HepG2 (cell line): ENCODE measurements at regions not wholly inside any gene's neighbourhood (a gene's known extent, or its start where the extent isn't known, plus 50 kb on each side); places are given as distances from the start of the nearest gene placed in this dataset.

Experiments used
- ATAC-seq: fragments of 200-7000 bp; cut with Tn5 transposase; 3 replicates; pipeline ENCODE4 v1.9.1; 2020; ENCODE audit warnings: mild to moderate bottlenecking, moderate library complexity
- BruUV-seq: library from RNA; stranded (reverse); fragments of 400-500 nt; replicated peaks from 2 replicates; lab custom pipeline; 2021; lab: Mats Ljungman, UMichigan
- CTCF ChIA-PET: fragments of 300-600 bp; formaldehyde crosslinking; extraction: SDS; loops from one replicate; lab custom pipeline; 2021; ENCODE audit warnings: low total read pairs, inconsistent platforms, low intra/inter-chr PET ratio; lab: Yijun Ruan, JAX
- POLR2A ChIA-PET: fragments of 350-600 bp; sonication (Branson Sonifier 250); formaldehyde crosslinking; loops from one replicate; lab custom pipeline; 2020; ENCODE audit warnings: antibody characterized with exemption, inconsistent platforms; lab: Yijun Ruan, JAX
- DNase-seq: peaks from one replicate; pipeline ENCODE4 v3.0.0-alpha.2; 2015; ENCODE audit warnings: low spot score
- FAIRE-seq: peaks from 3 replicates; lab custom pipeline; 2011; peaks lifted over from hg19 to GRCh38; lab: Jason Lieb, UNC
- H2AFZ ChIP-seq: one replicate; pipeline ENCODE4 v1.6.1; 2011; ENCODE audit warnings: low read length, inconsistent platforms
- H3K27ac ChIP-seq: fragments of 300-600 bp; 3 replicates; pipeline ENCODE4 v1.8.0; 2011; ENCODE audit warnings: mixed run types, mild to moderate bottlenecking, mixed read lengths, low read length, inconsistent platforms; ENCODE audit not compliant: insufficient read depth; ENCODE audit errors: extremely low read length
- H3K27me3 ChIP-seq, 2 experiments: fragments of 200-600 bp in 1 of 2; 2 replicates in 1 of 2; 3 replicates in 1 of 2; pipeline versions ENCODE4 v1.6.0 to v1.8.0; 2011; ENCODE audit warnings: low read length in 2 of 2, mild to moderate bottlenecking in 2 of 2, moderate library complexity in 2 of 2, inconsistent platforms in 1 of 2; ENCODE audit not compliant: insufficient read depth in 2 of 2, control insufficient read depth in 1 of 2
- H3K36me3 ChIP-seq, 2 experiments: fragments of 200-600 bp in 1 of 2; replicated peaks in 1 of 2; 2 replicates in 1 of 2; 3 replicates in 1 of 2; pipeline versions ENCODE4 v1.5.1 to v1.8.0; 2011; ENCODE audit warnings: low read length in 2 of 2, inconsistent platforms in 1 of 2; ENCODE audit not compliant: insufficient read depth in 2 of 2, control insufficient read depth in 1 of 2
- H3K4me1 ChIP-seq: 2 replicates; pipeline ENCODE4 v1.5.1; 2012; ENCODE audit warnings: low read length, inconsistent platforms; ENCODE audit not compliant: insufficient read depth
- H3K4me2 ChIP-seq: 2 replicates; pipeline ENCODE4 v1.6.0; 2011; ENCODE audit warnings: low read depth, low read length, inconsistent platforms
- H3K4me3 ChIP-seq, 3 experiments: fragments of 200-600 bp in 1 of 3; sonication (generic), shearing (Covaris generic) in 1 of 3; replicated peaks in 1 of 3; 2 replicates each; pipeline ENCODE4 v1.5.1; 2011 to 2016; ENCODE audit warnings: low read length in 3 of 3, inconsistent platforms in 2 of 3, low read depth in 2 of 3, mild to moderate bottlenecking in 2 of 3, control low read depth in 1 of 3, mixed read lengths in 1 of 3; ENCODE audit not compliant: insufficient read depth in 1 of 3
- H3K79me2 ChIP-seq: one replicate; pipeline ENCODE4 v1.6.1; 2011; ENCODE audit warnings: low read length, inconsistent platforms; ENCODE audit not compliant: insufficient read depth
- H3K9ac ChIP-seq: 2 replicates; pipeline ENCODE4 v1.6.0; 2011; ENCODE audit warnings: mild to moderate bottlenecking, low read depth, low read length, inconsistent platforms; ENCODE audit not compliant: insufficient read depth
- H3K9me3 ChIP-seq: 2 replicates; pipeline ENCODE4 v1.5.1; 2012; ENCODE audit warnings: mild to moderate bottlenecking, low read length
- H4K20me1 ChIP-seq: 2 replicates; pipeline ENCODE4 v1.6.0; 2011; ENCODE audit warnings: inconsistent platforms, mild to moderate bottlenecking, low read length, moderate library complexity; ENCODE audit not compliant: insufficient read depth
- ARNTL ChIP-seq: sonication (generic); formaldehyde crosslinking; IDR thresholded peaks from 2 replicates; pipeline ENCODE4 v1.4.0; 2020; ENCODE audit warnings: mild to moderate bottlenecking, missing genetic modification reagents
- CHCHD3 ChIP-seq: sonication (generic); formaldehyde crosslinking; IDR thresholded peaks from 2 replicates; pipeline ENCODE4 v1.8.0; 2022; ENCODE audit warnings: mild to moderate bottlenecking, missing genetic modification reagents, moderate library complexity
- ETV6 ChIP-seq: sonication (generic); formaldehyde crosslinking; conservative IDR thresholded peaks from 2 replicates; pipeline ENCODE4 v1.4.0; 2020; ENCODE audit warnings: missing genetic modification reagents
- HHEX ChIP-seq: IDR thresholded peaks from 2 replicates; pipeline ENCODE4 v1.6.1; 2016; ENCODE audit warnings: control low read depth
- HMGXB4 ChIP-seq, 2 experiments: sonication (generic) in 1 of 2; formaldehyde crosslinking in 1 of 2; IDR thresholded peaks; 2 replicates each; pipeline versions ENCODE4 v1.4.0 to v1.6.1; 2018 to 2020; ENCODE audit warnings: missing genetic modification reagents in 2 of 2, borderline replicate concordance in 1 of 2, low read depth in 1 of 2, mild to moderate bottlenecking in 1 of 2, missing biosample characterization in 1 of 2
- KLF9 ChIP-seq: IDR thresholded peaks from 2 replicates; pipeline ENCODE4 v1.6.1; 2016; ENCODE audit warnings: low read depth
- LBX2 ChIP-seq: sonication (generic); formaldehyde crosslinking; IDR thresholded peaks from 2 replicates; pipeline ENCODE4 v1.5.0; 2020; ENCODE audit warnings: missing genetic modification reagents, mild to moderate bottlenecking, borderline replicate concordance
- PRPF4 ChIP-seq: fragments of 200-400 bp; formaldehyde crosslinking; IDR thresholded peaks from 2 replicates; pipeline ENCODE4 v1.6.1; 2016; ENCODE audit warnings: low read length, low read depth; ENCODE audit not compliant: poor library complexity, severe bottlenecking
- REL ChIP-seq: sonication (generic); formaldehyde crosslinking; conservative IDR thresholded peaks from 2 replicates; pipeline ENCODE4 v1.8.0; 2022; ENCODE audit warnings: mild to moderate bottlenecking, missing genetic modification reagents, moderate library complexity
- SIN3A ChIP-seq: IDR thresholded peaks from 2 replicates; pipeline ENCODE4 v1.6.1; 2011; ENCODE audit warnings: low read depth, mild to moderate bottlenecking, control low read depth, low read length, borderline replicate concordance
- TBP ChIP-seq: sonication (generic); formaldehyde crosslinking; IDR thresholded peaks from 2 replicates; pipeline ENCODE4 v1.5.0; 2020; ENCODE audit warnings: missing genetic modification reagents
- TFAP4 ChIP-seq: sonication (generic); IDR thresholded peaks from 2 replicates; pipeline ENCODE4 v1.6.1; 2016; ENCODE audit warnings: low read depth, borderline replicate concordance
- TMF1 ChIP-seq: sonication (generic); formaldehyde crosslinking; IDR thresholded peaks from 2 replicates; pipeline ENCODE4 v1.8.1; 2022; ENCODE audit warnings: low read depth, missing genetic modification reagents
- ZKSCAN1 ChIP-seq: fragments of 150-350 bp; IDR thresholded peaks from 2 replicates; pipeline ENCODE4 v1.6.1; 2014; ENCODE audit warnings: low read length
- ZNF329 ChIP-seq: sonication (generic); formaldehyde crosslinking; IDR thresholded peaks from 2 replicates; pipeline ENCODE4 v1.9.0; 2021; ENCODE audit warnings: low read depth, mild to moderate bottlenecking, missing genetic modification reagents
- ZNF496 ChIP-seq: sonication (generic); formaldehyde crosslinking; IDR thresholded peaks from 2 replicates; pipeline ENCODE4 v1.8.1; 2023; ENCODE audit warnings: mild to moderate bottlenecking, moderate library complexity, missing genetic modification reagents; ENCODE audit not compliant: insufficient replicate concordance
- ZNF562 ChIP-seq: sonication (generic); formaldehyde crosslinking; IDR thresholded peaks from 2 replicates; pipeline ENCODE4 v1.8.0; 2022; ENCODE audit warnings: missing genetic modification reagents, borderline replicate concordance
- ZNF652 ChIP-seq: IDR thresholded peaks from 2 replicates; pipeline ENCODE4 v1.6.1; 2016; ENCODE audit warnings: low read depth, borderline replicate concordance
- ZNF761 ChIP-seq: sonication (generic); formaldehyde crosslinking; conservative IDR thresholded peaks from 2 replicates; pipeline ENCODE4 v1.4.0; 2020; ENCODE audit warnings: mild to moderate bottlenecking, missing genetic modification reagents
- in situ Hi-C: cut with HindIII; loops from 2 replicates; pipeline ENCODE4 v1.10.0; 2017; ENCODE audit warnings: low pct_unique_long_range_greater_than_20kb; ENCODE audit not compliant: extremely low pct_ligation_motif_present
- intact Hi-C: fragments of 100-400 bp; cut with micrococcal nuclease; formaldehyde crosslinking; loops from one replicate; pipeline ENCODE4 v1.10.0; 2022; ENCODE audit not compliant: unreplicated experiment
- TF ChIP-seq, protein P1 (sequence below): sonication (generic); formaldehyde crosslinking; IDR thresholded peaks from 2 replicates; pipeline ENCODE4 v1.8.1; 2022; ENCODE audit warnings: mild to moderate bottlenecking, missing genetic modification reagents

DNA sequence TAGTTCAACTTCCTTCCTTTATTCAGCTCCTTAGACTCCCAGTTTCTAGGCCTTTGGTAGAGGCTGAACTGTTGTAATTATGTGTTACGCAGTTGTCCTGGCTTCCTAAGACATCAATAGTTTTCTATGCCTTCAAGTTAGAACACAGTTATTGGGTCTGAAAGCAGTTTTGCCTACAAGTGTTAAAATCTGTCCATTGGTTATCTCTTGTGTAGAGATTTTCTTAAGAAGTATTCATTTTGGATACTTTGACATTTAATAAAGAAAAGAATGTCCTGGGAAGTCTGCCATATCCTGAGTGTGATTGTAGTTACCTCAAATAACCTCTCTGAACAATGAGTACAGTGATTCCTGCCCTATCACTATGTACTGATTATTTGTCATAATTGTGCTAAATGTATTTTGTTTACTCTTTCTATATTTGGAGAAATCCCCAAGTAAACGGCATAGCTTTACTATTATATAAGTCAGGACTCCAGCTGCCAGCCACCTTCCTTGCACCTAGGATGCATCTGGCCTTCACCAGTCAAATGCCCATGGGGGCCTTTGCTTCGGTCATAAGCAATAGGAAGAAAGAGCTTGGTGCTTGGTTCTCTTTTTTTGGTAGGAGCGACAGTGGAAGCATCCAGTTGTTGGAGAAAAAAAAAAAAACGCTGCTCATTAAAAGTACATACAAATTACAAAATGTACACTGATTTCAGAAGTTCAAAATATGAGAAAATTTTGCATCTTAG is 449.5 kb upstream of the PKDCC start (continued):
- no peak for TF ChIP-seq KLF9 (CRISPR knock-in tag)

GRCh38 chr2:41600460-41600859 is 447.4 kb upstream of the PKDCC start:
- TF ChIP-seq ZNF562 (CRISPR knock-in tag) (no peak), ZNF761 (CRISPR knock-in tag) (no peak), HHEX (CRISPR knock-in tag) (no peak), ETV6 (no peak), HMGXB4 (CRISPR knock-in tag; IDR thresholded peaks at IDR 0.05; ENCODE audit: borderline replicate concordance in 1 of 2, low read depth in 1 of 2) (no peak), CHCHD3 (CRISPR knock-in tag) (no peak), REL (CRISPR knock-in tag) (no peak), ARNTL (no peak), TFAP4 (no peak), ZNF329 (no peak), PRPF4 (no peak), ZNF652 (CRISPR knock-in tag) (no peak), TBP (CRISPR knock-in tag) (no peak), TMF1 (CRISPR knock-in tag) (no peak), LBX2 (CRISPR knock-in tag) (no peak), ZNF496 (CRISPR knock-in tag) (no peak), ZKSCAN1 (no peak), SIN3A (no peak)
- TF ChIP-seq, protein P1, sequence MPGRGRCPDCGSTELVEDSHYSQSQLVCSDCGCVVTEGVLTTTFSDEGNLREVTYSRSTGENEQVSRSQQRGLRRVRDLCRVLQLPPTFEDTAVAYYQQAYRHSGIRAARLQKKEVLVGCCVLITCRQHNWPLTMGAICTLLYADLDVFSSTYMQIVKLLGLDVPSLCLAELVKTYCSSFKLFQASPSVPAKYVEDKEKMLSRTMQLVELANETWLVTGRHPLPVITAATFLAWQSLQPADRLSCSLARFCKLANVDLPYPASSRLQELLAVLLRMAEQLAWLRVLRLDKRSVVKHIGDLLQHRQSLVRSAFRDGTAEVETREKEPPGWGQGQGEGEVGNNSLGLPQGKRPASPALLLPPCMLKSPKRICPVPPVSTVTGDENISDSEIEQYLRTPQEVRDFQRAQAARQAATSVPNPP (CRISPR knock-in tag): no peak
- TF ChIP-seq, all 625 proteins: peak for 0
- ChIA-PET POLR2A (no interaction called here), CTCF (no interaction called here)
- H3K9ac ChIP-seq: no peak overlapping the region
- FAIRE-seq (no peak), DNase-seq (no peak), ATAC-seq (no peak)
- no TSS peak for BruUV-seq
- H3K27ac ChIP-seq: no peak overlapping the region
- no peaks in the 10 kb centered on the region for H3K9me3 ChIP-seq
- intact Hi-C loops (no loop called here), in situ Hi-C loops (no loop called here)
- H3K36me3 ChIP-seq: no peaks in the 10 kb centered on the region
- no peaks in the 10 kb centered on the region for H3K27me3 ChIP-seq
- H3K4me1 ChIP-seq: no peaks in the 10 kb centered on the region
- no peaks in the 10 kb centered on the region for H4K20me1 ChIP-seq
- H3K79me2 ChIP-seq: no peaks in the 10 kb centered on the region
- no peak overlapping the region for H2AFZ ChIP-seq
- no peak overlapping the region for H3K4me2 ChIP-seq
- H3K4me3 ChIP-seq: no peak overlapping the region
